Endothelial cell of umbilical vein (primary cell): ENCODE measurements at regions not wholly inside any gene's neighbourhood (a gene's known extent, or its start where the extent isn't known, plus 50 kb on each side); places are given as distances from the start of the nearest gene placed in this dataset.

Source experiments
- EZH2 ChIP-seq: IDR thresholded peaks from 2 replicates; pipeline ENCODE4 v1.6.1; 2012; ENCODE audit warnings: borderline replicate concordance, low read depth, mild to moderate bottlenecking, moderate library complexity, low read length, inconsistent platforms; ENCODE audit not compliant: severe bottlenecking
- FOS ChIP-seq: IDR thresholded peaks from 2 replicates; pipeline ENCODE4 v1.6.1; 2011; ENCODE audit warnings: mild to moderate bottlenecking, low read length, moderate library complexity, borderline replicate concordance; ENCODE audit not compliant: insufficient read depth
- JUN ChIP-seq: IDR thresholded peaks from 2 replicates; pipeline ENCODE4 v1.6.1; 2011; ENCODE audit warnings: borderline replicate concordance, low read depth; ENCODE audit not compliant: insufficient read length, insufficient read depth
- POLR2A ChIP-seq: IDR thresholded peaks from 2 replicates; pipeline ENCODE4 v1.6.1; 2012; ENCODE audit warnings: low read depth, mild to moderate bottlenecking, control low read depth, low read length
- POLR2AphosphoS5 ChIP-seq: IDR thresholded peaks from 2 replicates; pipeline ENCODE4 v1.6.1; 2012; ENCODE audit warnings: low read depth, mild to moderate bottlenecking, control low read depth, low read length, moderate library complexity; ENCODE audit not compliant: insufficient read depth
- TF ChIP-seq, protein P1 (sequence below), 2 donors: IDR thresholded peaks; 1 replicate in 1 of 2; 2 replicates in 1 of 2; pipeline ENCODE4 v1.5.1; 2011; ENCODE audit warnings: low read length in 2 of 2, mild to moderate bottlenecking in 2 of 2, moderate library complexity in 2 of 2, control low read depth in 1 of 2, inconsistent platforms in 1 of 2, low read depth in 1 of 2; ENCODE audit not compliant: insufficient read depth in 1 of 2; ENCODE audit errors: extremely low read depth in 1 of 2
- TF ChIP-seq, protein P2 (sequence below): IDR thresholded peaks from 2 replicates; pipeline ENCODE4 v1.6.1; 2011; ENCODE audit not compliant: insufficient read depth, insufficient read length

DNA sequence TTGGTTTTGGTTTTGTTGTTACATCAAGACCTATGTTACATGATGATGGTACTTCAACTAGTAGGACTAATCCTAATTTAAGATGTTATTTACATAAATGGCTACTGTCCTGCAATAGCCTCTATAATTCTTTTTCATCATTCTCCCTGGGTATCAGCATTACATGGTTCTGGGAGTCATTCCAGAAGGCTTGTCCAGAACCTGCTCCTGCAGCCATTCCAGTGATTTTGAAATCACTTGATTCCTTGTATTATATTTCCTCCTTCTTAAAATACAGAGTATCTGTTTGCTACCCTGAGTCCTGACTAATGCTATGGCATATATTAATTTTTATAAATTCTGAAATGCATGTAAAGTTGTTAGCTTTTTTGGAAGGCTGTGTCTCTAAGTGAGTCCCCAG, 400.5 kb upstream of the MEIS1 start:
- TF ChIP-seq, protein P1, sequence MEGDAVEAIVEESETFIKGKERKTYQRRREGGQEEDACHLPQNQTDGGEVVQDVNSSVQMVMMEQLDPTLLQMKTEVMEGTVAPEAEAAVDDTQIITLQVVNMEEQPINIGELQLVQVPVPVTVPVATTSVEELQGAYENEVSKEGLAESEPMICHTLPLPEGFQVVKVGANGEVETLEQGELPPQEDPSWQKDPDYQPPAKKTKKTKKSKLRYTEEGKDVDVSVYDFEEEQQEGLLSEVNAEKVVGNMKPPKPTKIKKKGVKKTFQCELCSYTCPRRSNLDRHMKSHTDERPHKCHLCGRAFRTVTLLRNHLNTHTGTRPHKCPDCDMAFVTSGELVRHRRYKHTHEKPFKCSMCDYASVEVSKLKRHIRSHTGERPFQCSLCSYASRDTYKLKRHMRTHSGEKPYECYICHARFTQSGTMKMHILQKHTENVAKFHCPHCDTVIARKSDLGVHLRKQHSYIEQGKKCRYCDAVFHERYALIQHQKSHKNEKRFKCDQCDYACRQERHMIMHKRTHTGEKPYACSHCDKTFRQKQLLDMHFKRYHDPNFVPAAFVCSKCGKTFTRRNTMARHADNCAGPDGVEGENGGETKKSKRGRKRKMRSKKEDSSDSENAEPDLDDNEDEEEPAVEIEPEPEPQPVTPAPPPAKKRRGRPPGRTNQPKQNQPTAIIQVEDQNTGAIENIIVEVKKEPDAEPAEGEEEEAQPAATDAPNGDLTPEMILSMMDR (IDR thresholded peaks at IDR 0.05; ENCODE audit: extremely low read depth in 1 of 2, insufficient read depth in 1 of 2, low read depth in 1 of 2, low read length in 2 of 2) = no peak
- TF ChIP-seq POLR2A = no peak
- no peak for TF ChIP-seq EZH2
- no peak for TF ChIP-seq POLR2AphosphoS5
- TF ChIP-seq JUN = no peak
- TF ChIP-seq, protein P2, sequence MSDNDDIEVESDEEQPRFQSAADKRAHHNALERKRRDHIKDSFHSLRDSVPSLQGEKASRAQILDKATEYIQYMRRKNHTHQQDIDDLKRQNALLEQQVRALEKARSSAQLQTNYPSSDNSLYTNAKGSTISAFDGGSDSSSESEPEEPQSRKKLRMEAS = no peak
- no peak for TF ChIP-seq FOS
